Epithelial cell of proximal tubule (primary cell): ENCODE measurements at regions not wholly inside any gene's neighbourhood (a gene's known extent, or its start where the extent isn't known, plus 50 kb on each side); places are given as distances from the start of the nearest gene placed in this dataset.
"Not testable (repeated sequence)": the region's sequence is repeated elsewhere in the genome, so short reads cannot be mapped to it uniquely, and the experiment has no call there.

ENCODE experiments used
- DNase-seq: peaks from one replicate; pipeline ENCODE4 v3.0.0-alpha.2; 2011; ENCODE audit warnings: low read depth
- H3K4me3 ChIP-seq: 2 replicates; pipeline ENCODE4 v1.5.1; 2011; ENCODE audit warnings: low read depth, mild to moderate bottlenecking, low read length
- CTCF ChIP-seq: conservative IDR thresholded peaks from 2 replicates; pipeline ENCODE4 v1.5.1; 2012; ENCODE audit warnings: low read depth, mild to moderate bottlenecking, low read length

GRCh38 chr4:100907465-100908454 lies 389.9 kb upstream of the EMCN start:
- TF ChIP-seq CTCF, result peak; percentile 57
- H3K4me3 ChIP-seq, result no peak overlapping the region
- DNase-seq, result no peak

- no peak overlapping the region for H3K4me3 ChIP-seq
- TF ChIP-seq CTCF, result no peak
- DNase-seq, result no peak
Observed at GRCh38 chr4:100906973-100907372, 389.2 kb upstream of the EMCN start.

GRCh38 chr4:100900945-100901344 lies 383.1 kb upstream of the EMCN start:
- H3K4me3 ChIP-seq, DNase-seq: not testable (repeated sequence)

- no peak for DNase-seq
- no peak overlapping the region for H3K4me3 ChIP-seq
- no peak for TF ChIP-seq CTCF
Observed at GRCh38 chr4:100900134-100900533, 382.3 kb upstream of the EMCN start.

GRCh38 chr4:100898844-100899243 lies 381.0 kb upstream of the EMCN start:
- no peak for DNase-seq
- no peak overlapping the region for H3K4me3 ChIP-seq
- TF ChIP-seq CTCF, result no peak

GRCh38 chr4:100895556-100896197 lies 377.9 kb upstream of the EMCN start:
- peak overlapping the region; percentile 3 for H3K4me3 ChIP-seq

More at GRCh38 chr4:100895556-100896197, 377.9 kb upstream of the EMCN start:
- TF ChIP-seq CTCF, result no peak
- DNase-seq, result no peak
